OCI-LY7 (cell line): ENCODE measurements at regions not wholly inside any gene's neighbourhood (a gene's known extent, or its start where the extent isn't known, plus 50 kb on each side); places are given as distances from the start of the nearest gene placed in this dataset.

Experiments used
- EZH2phosphoT487 ChIP-seq: fragments of 200-600 bp; sonication (generic); IDR thresholded peaks from 2 replicates; pipeline ENCODE4 v1.6.1; 2018; ENCODE audit warnings: low read depth, borderline replicate concordance, mild to moderate bottlenecking, mixed run types, antibody characterized with exemption, low read length, moderate library complexity, mixed read lengths
- TF ChIP-seq, protein P1 (sequence below): fragments of 200-600 bp; sonication (generic); conservative IDR thresholded peaks from 2 replicates; pipeline ENCODE4 v1.5.1; 2014; ENCODE audit warnings: mild to moderate bottlenecking, antibody characterized with exemption, low read length, moderate library complexity, mixed read lengths

- TF ChIP-seq EZH2phosphoT487: no peak
- TF ChIP-seq, protein P1, sequence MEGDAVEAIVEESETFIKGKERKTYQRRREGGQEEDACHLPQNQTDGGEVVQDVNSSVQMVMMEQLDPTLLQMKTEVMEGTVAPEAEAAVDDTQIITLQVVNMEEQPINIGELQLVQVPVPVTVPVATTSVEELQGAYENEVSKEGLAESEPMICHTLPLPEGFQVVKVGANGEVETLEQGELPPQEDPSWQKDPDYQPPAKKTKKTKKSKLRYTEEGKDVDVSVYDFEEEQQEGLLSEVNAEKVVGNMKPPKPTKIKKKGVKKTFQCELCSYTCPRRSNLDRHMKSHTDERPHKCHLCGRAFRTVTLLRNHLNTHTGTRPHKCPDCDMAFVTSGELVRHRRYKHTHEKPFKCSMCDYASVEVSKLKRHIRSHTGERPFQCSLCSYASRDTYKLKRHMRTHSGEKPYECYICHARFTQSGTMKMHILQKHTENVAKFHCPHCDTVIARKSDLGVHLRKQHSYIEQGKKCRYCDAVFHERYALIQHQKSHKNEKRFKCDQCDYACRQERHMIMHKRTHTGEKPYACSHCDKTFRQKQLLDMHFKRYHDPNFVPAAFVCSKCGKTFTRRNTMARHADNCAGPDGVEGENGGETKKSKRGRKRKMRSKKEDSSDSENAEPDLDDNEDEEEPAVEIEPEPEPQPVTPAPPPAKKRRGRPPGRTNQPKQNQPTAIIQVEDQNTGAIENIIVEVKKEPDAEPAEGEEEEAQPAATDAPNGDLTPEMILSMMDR: no peak
These were observed 149.1 kb downstream of the PTPN20 start for GRCh38 chr10:47060356-47060755.
